Inferior parietal cortex (tissue), 1 donor: ENCODE measurements at regions not wholly inside any gene's neighbourhood (a gene's known extent, or its start where the extent isn't known, plus 50 kb on each side); places are given as distances from the start of the nearest gene placed in this dataset.
"Not testable (repeated sequence)": the region's sequence is repeated elsewhere in the genome, so short reads cannot be mapped to it uniquely, and the experiment has no call there.

Experiments used
- DNase-seq: peaks from one replicate; pipeline ENCODE4 v3.0.0-alpha.2; 2016; ENCODE audit errors: extremely low spot score

- DNase-seq = no peak
Measured at GRCh38 chr18:10085416-10085815, 171.6 kb downstream of the VAPA start.

- no peak for DNase-seq
Measured at GRCh38 chr18:10085876-10086275, 172.1 kb downstream of the VAPA start.

- DNase-seq = no peak
Measured at GRCh38 chr18:10086458-10087210, 172.8 kb downstream of the VAPA start.

GRCh38 chr18:10088734-10089133 lies 174.9 kb downstream of the VAPA start:
- no peak for DNase-seq

- DNase-seq = no peak
Measured at GRCh38 chr18:10089881-10090280, 176.1 kb downstream of the VAPA start.

- DNase-seq = no peak
Measured at GRCh38 chr18:10090668-10091067, 176.9 kb downstream of the VAPA start.

- no peak for DNase-seq
Measured at GRCh38 chr18:10093445-10093844, 179.6 kb downstream of the VAPA start.

- DNase-seq = no peak
Measured at GRCh38 chr18:10094154-10094553, 180.3 kb downstream of the VAPA start.

GRCh38 chr18:10094655-10095054 lies 180.8 kb downstream of the VAPA start:
- DNase-seq = no peak

GRCh38 chr18:10095356-10095755 lies 181.5 kb downstream of the VAPA start:
- DNase-seq = no peak

GRCh38 chr18:10099539-10100140 lies 185.8 kb downstream of the VAPA start:
- no peak for DNase-seq

GRCh38 chr18:10100196-10100595 lies 186.4 kb downstream of the VAPA start:
- DNase-seq = no peak

GRCh38 chr18:10100941-10101701 lies 187.3 kb downstream of the VAPA start:
- DNase-seq = peak; percentile 5

- no peak for DNase-seq
Measured at GRCh38 chr18:10101729-10102128, 187.9 kb downstream of the VAPA start.

GRCh38 chr18:10105118-10105517 lies 191.3 kb downstream of the VAPA start:
- not testable (repeated sequence) for DNase-seq

GRCh38 chr18:10111191-10111590 lies 197.4 kb downstream of the VAPA start:
- no peak for DNase-seq

GRCh38 chr18:10111944-10112343 lies 198.1 kb downstream of the VAPA start:
- DNase-seq = no peak

GRCh38 chr18:10113121-10114022 lies 199.6 kb downstream of the VAPA start:
- no peak for DNase-seq

- DNase-seq = no peak
Measured at GRCh38 chr18:10114717-10115463, 201.1 kb downstream of the VAPA start.

- no peak for DNase-seq
Measured at GRCh38 chr18:10116574-10116973, 202.8 kb downstream of the VAPA start.

GRCh38 chr18:10119528-10119927 lies 205.7 kb downstream of the VAPA start:
- no peak for DNase-seq
